Iris pigment epithelial cell (primary cell): ENCODE measurements at regions not wholly inside any gene's neighbourhood (a gene's known extent, or its start where the extent isn't known, plus 50 kb on each side); places are given as distances from the start of the nearest gene placed in this dataset.
A peak's percentile ranks its signal among the peaks of the same experiment; 100 is the strongest.
"Not testable (repeated sequence)": the region's sequence is repeated elsewhere in the genome, so short reads cannot be mapped to it uniquely, and the experiment has no call there.

Source experiments
- DNase-seq: peaks from one replicate; pipeline ENCODE4 v3.0.0-alpha.2; 2011; ENCODE audit warnings: low read depth

DNA sequence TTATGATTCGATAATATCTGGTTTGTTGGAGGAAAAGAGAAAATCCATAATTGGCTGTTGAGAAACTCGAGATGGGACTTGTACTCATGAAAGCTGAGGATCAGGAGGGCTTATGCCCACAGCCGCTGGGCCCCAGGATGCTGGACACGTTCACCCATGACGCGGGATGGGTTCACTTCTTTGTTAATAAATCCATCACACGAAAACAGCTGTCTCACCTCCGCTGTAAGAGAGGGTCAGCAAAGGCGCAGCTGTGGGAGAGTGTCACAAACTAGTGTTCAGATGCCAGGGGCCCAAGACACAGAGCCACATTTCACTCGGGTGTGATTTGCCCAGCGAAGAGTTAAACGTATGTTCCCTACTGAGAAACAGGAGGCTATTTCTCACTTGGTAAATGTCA, 315.1 kb downstream of the THBS2 start:
- DNase-seq: no peak

DNA sequence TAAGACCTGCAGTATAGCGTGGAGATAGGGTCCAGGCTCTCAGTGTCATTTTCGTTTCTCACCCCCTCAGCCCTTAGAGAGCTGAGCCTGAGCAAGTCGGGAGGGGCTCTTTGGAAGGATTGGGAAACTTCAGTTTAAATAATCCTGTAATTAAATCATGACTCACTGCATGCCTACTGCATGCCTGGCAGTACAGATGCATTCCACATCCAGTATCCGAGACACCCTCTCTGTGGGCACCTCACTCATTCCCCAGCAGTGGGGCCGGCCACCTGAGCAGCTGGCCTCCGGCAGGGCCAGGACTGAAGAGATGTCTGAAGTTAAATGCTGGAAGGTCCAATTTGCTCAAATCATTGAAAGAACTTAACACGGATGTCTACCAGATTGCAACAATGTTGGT, 316.6 kb downstream of the THBS2 start:
- peak; percentile 24 for DNase-seq

DNA sequence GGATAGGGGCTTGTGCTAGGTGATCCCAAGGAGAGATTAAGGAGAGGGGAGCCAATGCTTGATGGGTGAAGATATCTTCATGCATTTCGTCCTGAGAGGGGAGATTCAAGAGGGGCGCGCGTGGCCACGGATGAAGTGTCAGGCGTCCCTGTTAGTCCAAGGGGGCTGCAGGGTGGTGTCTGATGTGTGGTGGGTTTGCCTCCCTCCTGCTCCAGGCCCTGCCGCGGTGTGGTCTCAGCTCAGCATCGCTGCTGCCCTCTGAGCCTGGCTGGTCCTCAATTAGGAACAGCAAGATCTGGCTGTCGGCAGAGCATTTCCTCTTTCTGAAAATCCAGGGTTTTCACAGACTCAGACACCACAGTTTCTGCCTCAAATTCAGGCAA, 318.0 kb downstream of the THBS2 start:
- DNase-seq: no peak

DNA sequence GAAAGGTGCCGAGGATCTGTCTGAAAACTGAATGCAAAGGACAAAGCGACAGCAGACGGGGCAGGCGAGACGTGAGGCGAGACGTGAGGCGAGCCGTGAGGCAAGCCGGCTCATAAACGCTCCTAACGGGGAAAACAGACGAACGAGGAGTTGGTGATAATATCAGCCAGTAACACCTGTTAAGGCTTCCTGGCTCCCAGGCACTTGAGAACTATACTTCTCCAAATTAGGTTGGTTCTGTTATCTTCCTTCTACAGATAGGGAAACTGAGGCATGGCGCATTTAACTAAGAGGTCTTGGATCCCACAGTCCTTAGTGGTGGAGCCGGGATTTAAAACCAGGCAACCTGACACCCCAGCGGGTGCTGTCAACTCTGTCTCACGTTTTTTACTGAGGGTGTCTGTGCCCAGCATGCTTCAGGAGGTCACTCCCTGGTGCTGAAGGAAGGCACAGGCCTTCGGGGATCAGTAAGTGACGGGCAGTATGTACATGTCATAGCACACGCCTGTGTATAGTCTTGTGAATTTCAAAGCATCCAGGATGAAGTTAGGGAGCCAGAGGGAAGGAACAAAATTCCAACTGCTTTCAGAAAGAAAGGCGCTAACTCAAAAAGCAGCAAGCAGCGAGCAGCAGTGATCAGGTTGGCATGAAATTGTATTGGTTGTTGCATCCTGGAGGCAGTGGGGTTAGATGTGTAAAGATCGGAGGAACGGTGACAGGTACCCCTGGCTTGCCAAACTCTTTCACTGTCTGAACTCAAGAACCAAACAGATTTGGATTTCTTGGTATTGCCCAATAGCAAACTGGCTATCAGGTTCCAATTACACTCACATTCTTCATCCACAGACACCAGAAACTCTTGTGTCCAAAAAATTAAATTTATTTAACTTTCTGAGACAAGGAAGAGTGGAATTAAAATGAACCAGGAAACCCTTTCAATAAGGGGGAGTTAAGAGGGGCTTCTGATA, 318.7 kb downstream of the THBS2 start:
- peak; percentile 9 for DNase-seq

DNA sequence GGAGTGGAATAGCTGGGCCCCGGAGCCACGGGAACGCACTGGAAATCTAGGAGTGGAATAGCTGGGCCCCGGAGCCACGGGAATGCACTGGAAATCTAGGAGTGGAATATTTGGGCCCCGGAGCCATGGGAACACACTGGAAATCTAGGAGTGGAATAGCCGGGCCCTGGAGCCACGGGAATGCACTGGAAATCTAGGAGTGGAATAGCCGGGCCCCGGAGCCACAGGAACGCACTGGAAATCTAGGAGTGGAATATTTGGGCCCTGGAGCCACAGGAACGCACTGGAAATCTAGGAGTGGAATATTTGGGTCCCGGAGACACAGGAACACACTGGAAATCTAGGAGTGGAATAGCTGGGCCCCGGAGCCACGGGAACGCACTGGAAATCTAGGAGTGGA, 321.5 kb downstream of the THBS2 start:
- DNase-seq: not testable (repeated sequence)

DNA sequence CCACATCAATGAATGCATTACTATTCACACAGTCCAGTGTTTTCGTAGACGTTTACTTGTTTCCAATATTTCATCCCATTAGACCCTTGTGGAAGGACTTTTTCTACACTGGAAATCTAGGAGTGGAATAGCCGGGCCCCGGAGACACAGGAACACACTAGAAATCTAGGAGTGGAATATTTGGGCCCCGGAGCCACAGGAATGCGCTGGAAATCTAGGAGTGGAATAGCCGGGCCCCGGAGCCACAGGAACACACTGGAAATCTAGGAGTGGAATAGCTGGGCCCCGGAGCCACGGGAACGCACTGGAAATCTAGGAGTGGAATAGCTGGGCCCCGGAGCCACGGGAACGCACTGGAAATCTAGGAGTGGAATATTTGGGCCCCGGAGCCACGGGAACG, 322.6 kb downstream of the THBS2 start:
- DNase-seq: not testable (repeated sequence)

DNA sequence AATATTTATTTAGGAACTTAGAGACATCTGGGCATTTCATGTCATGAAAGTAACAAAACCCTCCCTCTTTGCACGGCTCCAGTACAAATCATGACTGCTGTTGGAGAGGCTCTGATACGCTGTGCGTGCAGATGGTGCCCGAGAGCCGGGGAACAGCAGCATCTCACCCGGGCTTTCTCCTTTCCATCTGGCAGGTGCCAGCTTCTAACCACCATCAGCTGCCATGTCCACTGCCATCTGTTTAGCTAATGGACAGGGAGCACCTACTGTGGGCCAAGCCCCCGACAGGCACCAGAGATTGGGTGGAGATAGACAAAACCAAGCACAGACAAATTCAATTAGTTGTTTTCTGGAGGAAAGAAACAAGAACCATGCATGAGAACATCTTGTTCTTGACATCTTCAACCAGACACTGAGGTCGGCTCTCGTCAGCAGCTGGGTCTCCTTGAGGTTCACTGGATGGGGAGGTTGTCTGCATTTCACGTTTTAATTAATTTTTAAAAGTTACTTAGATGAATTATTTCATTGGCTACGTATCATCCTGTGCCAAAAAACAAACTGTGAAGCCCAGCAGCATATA, 323.7 kb downstream of the THBS2 start:
- DNase-seq: no peak

DNA sequence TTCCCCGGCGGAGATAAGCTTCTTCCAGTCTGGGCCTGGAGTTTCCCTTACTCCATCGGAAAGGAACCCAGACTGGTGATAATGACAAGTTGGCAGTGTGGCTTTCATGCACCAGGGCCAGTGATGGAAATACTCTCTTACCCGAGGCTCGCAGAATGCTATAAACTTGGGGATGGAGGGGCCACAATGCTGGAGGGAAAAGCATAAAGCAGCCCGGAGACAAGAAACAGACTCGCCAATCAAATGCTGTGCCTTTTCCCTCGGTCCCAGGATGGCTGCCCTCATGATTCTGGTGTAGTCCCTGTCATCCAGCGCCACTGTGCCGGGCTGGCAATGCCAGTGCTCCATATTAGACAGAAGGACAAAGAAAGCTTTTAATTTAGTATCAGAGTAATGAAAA, 325.6 kb downstream of the THBS2 start:
- DNase-seq: no peak

DNA sequence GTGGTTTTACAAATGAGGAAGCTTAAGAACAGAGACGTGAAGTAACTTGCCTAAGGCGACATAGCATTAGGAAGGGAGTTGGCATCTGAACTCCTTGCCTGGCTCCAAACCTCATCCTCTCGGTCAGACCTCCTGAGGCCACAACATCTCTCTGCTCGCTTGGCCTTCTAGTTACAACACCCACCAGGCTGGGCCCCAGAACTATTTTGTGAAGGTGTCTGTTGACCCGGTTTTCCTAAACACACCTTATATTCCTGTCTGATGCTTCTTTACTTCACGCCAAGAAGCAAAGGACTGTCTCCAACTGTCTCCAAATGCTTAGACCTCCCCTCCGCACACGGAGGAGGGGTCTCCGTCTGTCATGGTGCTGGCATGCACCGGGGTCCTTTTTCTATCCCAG, 326.6 kb downstream of the THBS2 start:
- DNase-seq: no peak

DNA sequence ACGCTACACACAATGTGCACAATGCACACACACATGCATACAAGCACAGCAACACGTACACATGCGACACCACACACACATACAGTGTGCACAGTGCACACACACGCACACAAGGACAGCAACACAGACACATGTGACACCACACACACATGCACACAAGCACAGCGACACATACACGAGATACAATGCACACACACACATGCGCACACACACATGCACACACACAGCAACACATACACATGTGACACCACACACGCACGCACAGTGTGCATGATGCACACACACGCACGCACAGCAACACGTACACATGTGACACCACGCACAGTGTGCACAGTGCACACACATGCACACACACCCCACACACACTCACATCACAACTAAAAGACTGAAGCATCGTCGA, 327.3 kb downstream of the THBS2 start:
- no peak for DNase-seq

DNA sequence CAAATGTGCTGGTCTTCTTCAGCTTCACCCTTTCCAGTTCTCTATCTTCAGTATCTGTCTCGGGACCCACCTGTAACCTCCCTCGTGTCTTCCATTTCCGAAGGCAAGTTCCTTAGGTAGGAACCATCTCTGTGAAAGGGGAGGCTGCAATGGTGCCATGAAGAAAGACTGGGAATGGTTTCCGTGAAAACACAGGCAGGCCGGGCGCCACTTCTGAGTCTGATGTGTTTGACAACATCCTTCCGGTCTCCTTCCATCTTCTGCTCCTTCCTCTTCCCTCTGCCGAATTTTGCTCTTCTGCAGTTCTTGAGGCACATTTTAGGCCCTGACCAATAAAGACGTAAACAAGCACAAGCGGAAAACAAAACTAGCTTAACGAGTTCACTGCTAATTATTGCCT, 328.0 kb downstream of the THBS2 start:
- DNase-seq: no peak

DNA sequence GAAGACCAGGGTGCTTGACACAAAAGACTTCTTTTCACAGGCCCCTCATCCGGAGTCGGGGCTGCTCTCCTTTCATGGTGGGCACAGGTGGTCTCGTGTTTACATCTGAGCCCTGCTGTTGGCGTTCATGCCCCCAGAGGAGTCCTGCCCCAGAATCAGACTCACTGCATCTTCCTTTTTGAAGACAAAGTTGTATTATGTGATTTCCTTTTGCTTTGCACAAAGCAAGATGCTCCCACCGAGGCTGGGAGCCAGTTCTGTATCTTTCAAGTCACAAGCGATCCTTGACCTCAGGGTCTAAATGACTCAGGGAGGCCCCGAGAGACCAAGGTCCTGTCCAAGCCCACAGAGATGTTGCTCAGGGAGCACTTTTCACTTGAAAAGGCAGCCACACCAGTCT, 330.5 kb downstream of the THBS2 start:
- no peak for DNase-seq

DNA sequence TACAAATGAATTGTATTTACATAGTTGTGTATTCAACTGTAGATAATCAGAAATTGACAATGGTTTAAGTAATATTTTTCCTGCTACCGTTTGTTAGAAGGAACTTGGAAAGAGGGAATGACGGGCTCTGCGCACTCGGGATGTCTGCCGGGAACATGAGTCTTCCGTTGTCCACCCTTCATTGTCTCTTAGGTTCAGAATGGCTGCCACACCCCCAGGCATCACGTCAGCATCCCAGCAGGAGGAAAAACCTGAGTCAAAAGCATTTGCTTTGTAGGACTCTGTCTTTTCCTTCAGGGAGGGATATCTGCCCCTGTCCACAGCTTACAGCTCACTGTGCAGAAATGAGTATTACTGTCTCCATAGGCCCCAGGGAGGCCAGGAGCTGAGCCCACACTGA, 331.2 kb downstream of the THBS2 start:
- no peak for DNase-seq

DNA sequence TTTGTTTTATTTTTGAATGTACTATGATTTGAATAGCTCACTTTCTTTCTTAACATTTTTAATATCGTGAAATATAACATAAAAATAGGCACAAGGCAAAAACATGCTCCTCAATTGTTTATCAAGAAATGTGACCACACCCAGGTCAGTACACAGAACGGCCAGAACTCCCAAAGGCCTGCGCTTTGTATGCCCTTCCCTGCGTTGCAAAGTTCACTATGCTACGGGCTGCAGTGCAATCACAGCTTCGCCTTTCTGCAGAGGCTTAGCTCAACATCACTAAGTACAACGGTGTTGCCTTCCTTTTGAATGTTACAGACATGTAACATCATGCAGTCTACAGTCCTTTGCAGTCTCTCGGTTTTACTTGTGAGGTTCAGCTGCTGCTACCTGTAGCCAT, 333.4 kb downstream of the THBS2 start:
- no peak for DNase-seq

DNA sequence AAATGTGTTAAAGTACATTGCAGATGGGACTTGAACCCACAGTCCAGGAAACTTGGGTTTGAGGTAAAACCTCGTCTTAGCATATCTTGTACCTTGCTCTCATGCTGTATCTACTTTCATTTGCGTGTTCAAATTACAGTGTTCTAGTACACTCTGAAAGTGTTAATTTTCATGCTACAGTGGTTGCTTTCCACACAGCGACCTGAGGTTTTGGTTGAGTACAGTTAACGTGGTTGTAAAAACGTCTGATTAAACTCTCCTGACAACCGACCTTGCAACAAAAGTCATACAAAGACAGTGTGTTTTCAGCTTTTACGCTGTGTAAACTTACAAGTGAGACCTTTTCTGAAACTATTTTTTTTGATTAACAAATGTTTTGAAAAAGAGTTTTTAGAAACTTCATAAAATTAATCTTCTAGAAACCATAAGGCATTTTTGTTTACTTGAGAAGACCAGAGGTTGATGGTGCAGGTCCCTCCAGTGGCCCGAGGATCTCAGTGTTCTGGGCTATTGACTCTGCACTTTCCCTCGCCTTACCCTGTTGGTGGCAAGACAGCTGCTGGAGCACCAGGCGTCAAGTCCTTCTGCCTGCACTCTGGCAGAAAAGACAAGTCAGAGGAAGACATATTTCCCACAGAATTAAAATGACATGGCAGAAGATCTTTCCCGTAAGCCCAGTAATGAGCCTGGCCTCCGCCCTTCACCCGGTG, 334.0 kb downstream of the THBS2 start:
- no peak for DNase-seq

DNA sequence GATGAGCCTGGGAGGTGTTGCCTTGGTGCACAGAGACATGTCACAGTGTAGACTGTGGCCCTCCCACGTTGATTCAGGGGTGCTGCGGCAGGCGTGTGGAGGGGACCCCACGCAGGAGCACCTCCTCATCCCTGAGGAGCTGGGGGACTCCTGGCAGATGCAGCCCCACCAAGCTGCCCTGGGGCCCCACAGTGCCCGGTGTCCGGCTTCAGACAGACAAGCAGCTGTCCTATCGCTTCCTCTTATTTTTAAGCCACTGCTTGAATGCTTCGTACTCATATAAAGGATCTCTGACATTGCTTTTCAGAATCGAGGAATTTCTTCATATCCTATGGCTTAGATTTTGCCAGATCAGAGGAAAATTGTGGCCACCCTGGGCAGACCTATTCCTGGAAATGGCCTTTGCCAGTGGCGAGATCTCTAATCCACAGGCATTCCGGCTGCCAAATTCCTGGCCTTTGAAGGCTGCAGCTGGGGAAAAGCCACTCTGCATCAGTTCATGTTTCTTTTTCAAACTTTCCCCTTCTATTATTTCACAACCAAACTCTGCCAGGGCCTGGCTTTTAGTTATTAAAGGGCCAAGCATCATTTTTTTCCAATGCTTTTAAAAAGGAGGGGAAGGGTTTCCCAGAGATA, 337.0 kb downstream of the THBS2 start:
- peak; percentile 46 for DNase-seq

DNA sequence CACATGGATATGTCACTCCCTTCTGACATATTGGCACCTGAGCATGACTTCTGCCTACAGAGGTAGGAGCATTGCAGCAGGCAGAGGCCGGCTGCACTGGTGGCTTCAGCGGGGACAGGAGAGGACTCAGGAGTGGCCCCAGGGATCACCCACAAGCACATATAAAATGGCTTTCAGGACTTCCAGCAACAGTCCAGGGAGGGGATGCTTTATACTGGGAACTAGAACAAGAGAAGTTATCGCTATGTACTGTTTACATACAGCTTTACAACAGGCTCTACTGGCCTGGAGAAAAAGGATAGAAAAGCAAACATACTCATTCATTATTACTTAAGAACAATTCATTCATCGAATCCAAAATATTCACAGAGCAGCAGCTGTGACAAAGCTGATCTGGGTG, 337.8 kb downstream of the THBS2 start:
- DNase-seq: no peak

DNA sequence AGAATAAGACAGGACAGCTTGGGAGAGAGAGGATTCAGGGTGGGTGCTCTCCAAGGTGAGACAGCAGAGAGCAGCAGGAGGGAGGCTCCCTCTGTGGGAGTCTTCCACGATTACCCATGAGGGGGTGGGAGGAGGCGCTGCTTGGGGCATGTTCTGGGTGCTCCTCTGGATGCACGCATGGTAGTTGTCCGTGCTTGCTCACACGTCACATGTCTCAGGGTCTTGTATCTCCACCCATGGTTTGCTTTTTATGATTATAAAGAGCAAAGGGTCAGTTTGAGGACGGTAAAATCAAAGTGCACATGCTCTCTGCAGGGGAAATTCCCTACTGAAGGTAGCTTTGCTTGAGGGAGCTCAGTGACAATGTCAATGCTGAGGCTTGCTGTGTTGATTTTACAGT, 338.4 kb downstream of the THBS2 start:
- DNase-seq: no peak

DNA sequence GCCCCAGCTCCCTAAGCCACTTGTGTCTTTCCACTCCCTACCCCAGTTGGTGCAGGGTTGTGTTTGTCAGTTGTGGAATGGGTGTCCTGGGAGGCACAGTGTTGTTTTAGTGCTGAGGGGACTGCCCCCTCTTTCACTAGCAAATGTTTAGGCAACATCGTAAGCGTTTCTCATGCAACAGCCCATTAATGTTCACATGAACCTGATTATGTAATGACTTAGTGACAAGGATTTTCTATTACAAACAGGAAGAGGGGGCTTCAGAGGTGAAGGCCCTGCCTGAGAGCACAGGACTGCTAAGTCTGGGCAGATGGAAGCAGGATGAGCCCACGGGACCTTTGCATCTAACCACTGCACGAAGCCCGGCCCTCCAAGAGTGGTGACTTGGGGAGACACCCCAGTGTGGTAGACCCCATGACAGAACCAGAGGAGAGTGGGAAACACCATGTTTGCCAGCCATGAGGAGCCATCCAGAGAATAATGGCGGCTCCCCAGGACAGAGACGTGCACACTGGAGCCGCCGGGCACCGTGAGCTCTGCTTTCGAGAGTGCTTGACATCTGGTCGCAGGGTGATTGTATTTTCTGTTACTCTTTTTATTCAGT, 339.7 kb downstream of the THBS2 start:
- no peak for DNase-seq

DNA sequence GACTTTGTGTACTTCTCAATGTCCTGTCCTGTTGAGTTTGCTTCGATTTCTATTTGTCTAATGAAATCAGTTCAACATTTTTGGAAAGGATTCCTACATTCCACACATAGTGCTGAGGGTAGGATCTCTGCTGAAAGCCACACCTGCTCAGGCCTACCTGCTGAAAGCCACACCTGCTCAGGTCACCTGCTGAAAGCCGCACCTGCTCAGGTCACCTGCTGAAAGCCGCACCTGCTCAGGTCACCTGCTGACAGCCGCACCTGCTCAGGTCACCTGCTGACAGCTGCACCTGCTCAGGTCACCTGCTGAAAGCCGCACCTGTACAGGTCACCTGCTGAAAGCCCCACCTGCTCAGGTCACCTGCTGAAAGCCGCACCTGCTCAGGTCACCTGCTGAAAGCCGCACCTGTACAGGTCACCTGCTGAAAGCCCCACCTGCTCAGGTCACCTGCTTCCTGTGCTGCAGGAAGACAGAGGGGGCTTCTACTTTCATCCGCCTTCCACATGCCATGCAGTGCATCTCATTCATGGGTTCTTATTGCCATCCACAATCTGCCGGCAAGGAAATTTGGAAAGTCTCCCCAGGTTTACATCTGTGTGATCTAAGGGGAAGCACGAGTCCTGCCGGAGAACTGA, 340.3 kb downstream of the THBS2 start:
- DNase-seq: not testable (repeated sequence)

DNA sequence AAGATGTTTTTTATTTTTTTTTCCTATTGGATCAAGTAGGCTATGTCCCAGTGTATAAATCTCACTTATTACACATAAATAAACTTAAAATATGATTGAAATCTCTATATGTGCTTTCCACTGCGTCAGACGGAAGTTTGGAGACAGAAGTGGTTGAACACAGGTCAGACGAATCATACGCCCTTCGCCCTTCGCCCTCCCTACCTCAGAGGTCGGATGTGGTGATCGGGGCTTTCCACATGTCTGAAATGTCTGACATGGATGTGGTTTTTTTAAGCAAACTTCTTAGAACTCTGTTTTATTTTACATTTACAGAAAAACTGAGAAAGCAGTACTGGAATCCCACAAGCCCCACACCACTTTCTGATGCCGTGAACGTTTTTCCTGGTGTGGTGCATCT, 344.4 kb downstream of the THBS2 start:
- no peak for DNase-seq

DNA sequence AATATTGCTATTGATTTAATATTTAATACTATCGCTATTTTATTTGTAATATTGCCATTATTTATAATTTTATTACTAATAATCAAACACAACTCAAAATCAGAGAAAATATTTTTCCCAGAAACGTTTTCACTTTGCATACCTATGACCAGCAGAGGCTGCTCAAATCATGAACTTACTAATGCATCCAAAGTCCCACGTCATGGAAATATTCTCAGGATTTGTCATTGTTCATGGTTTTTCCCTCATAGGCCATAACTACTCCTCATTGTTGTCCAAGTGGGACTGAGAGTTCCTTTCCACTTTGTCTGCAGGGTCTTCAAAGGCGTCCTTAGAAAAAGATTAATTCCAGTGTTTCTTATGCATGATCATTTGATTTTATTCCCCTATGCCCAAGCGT, 344.8 kb downstream of the THBS2 start:
- peak; percentile 79 for DNase-seq
